ENCODE measurements at regions not wholly inside any gene's neighbourhood (a gene's known extent, or its start where the extent isn't known, plus 50 kb on each side); places are given as distances from the start of the nearest gene placed in this dataset.

GRCh38 chr2:145811276-145812164 lies 1291.6 kb upstream of the ZEB2 start:
- no peaks in the 10 kb centered on the region for H3K79me1 ChIP-seq (ENCODE audit: insufficient read depth, low read depth, low read length, poor library complexity, severe bottlenecking)
- H3K4me1 Mint-ChIP-seq, result peaks cover 4 to 6% of the 10 kb centered on the region in 2 experiments; a peak in 3 of 4 replicates
- H3K23me2 ChIP-seq (ENCODE audit: insufficient read length, low read depth, low read length, poor library complexity, severe bottlenecking), result no peaks in the 10 kb centered on the region
- H4K91ac ChIP-seq (ENCODE audit: insufficient read length, low read depth, low read length), result no peak overlapping the region
- no peaks in the 10 kb centered on the region; the same call in 1 of the 2 replicates for H3K4me1 ChIP-seq (ENCODE audit: insufficient read depth, low read length)
- H4K20me1 ChIP-seq (ENCODE audit: control insufficient read depth, insufficient read depth, insufficient read length), result no peaks in the 10 kb centered on the region
- no peak overlapping the region for H4K5ac ChIP-seq (ENCODE audit: insufficient read length, low read depth, low read length)
- no peak overlapping the region for H3K4ac ChIP-seq (ENCODE audit: low read depth, low read length)
- no peaks in the 10 kb centered on the region; a peak in 1 of 7 replicates for H3K36me3 Mint-ChIP-seq (ENCODE audit: insufficient read depth in 1 of 3, low read depth in 3 of 3)
- no peak overlapping the region for H3K18ac ChIP-seq (ENCODE audit: insufficient read length, low read depth, low read length)
- H4K8ac ChIP-seq (replicated peaks; ENCODE audit: insufficient read length, low read depth, low read length), result no peak overlapping the region
- no peak overlapping the region for H2BK5ac ChIP-seq (ENCODE audit: insufficient read length, low read length)
- no peak overlapping the region for H3K56ac ChIP-seq (ENCODE audit: insufficient read length, low read depth, low read length)
- no peak overlapping the region for H3K27ac Mint-ChIP-seq
- no peaks in the 10 kb centered on the region for H3K27me3 Mint-ChIP-seq (ENCODE audit: low read depth)
- DNase-seq, result no peak
- no peak overlapping the region for H3K14ac ChIP-seq (ENCODE audit: insufficient read depth, low read length)
- H2AFZ ChIP-seq (ENCODE audit: low read length), result no peak overlapping the region
- WGBS (ENCODE audit: extremely low coverage, insufficient read length, low lambda C conversion rate), result no CpG with 5 or more reads among the region's 6 CpGs
- no peak overlapping the region for H3K9ac ChIP-seq (ENCODE audit: extremely low read depth, insufficient read length, low read length)
- H3K9me3 Mint-ChIP-seq, result no peaks in the 10 kb centered on the region
- H3K9me3 ChIP-seq (ENCODE audit: control insufficient read depth, low read depth, low read length), result no peaks in the 10 kb centered on the region
- H3K4me2 ChIP-seq (ENCODE audit: insufficient read depth, insufficient read length, low read length), result no peak overlapping the region
- no peak overlapping the region for H3K23ac ChIP-seq (ENCODE audit: insufficient read length, low read depth, low read length)
- no peak for TF ChIP-seq CTCF (conservative IDR thresholded peaks at IDR 0.05)
- no peaks in the 10 kb centered on the region for H3K79me2 ChIP-seq (ENCODE audit: insufficient read depth, low read length)
- no peak overlapping the region for H2BK120ac ChIP-seq (ENCODE audit: low read depth, low read length, poor library complexity, severe bottlenecking)
- H3K27me3 ChIP-seq (ENCODE audit: insufficient read depth, low read length), result no peaks in the 10 kb centered on the region
- H2BK12ac ChIP-seq (ENCODE audit: insufficient read length, low read depth, low read length), result no peak overlapping the region
- H3K4me3 Mint-ChIP-seq, result no peak overlapping the region
- no peak overlapping the region for H2BK15ac ChIP-seq (ENCODE audit: low read depth, low read length)
- no peak overlapping the region for H2AK5ac ChIP-seq (ENCODE audit: insufficient read length, low read length)
- no peak overlapping the region for H3K27ac ChIP-seq (ENCODE audit: insufficient read length, low read depth, low read length)
- H2BK20ac ChIP-seq (ENCODE audit: low read depth, low read length, poor library complexity, severe bottlenecking), result no peak overlapping the region
- H3T11ph ChIP-seq (ENCODE audit: low read length), result no peak overlapping the region
